ENCODE measurements at regions not wholly inside any gene's neighbourhood (a gene's known extent, or its start where the extent isn't known, plus 50 kb on each side); places are given as distances from the start of the nearest gene placed in this dataset.

- DNase-seq (ENCODE audit: low spot score) = no peak
- intact Hi-C loops (cut with DNase I) = no loop called here
Measured at GRCh38 chr5:34535433-34535832, 120.7 kb upstream of the RAI14 start.

GRCh38 chr5:34535944-34536623 lies 120.0 kb upstream of the RAI14 start:
- DNase-seq (ENCODE audit: low spot score) = no peak
- intact Hi-C loops (cut with DNase I) = no loop called here

- intact Hi-C loops (cut with DNase I) = no loop called here
- no peak for DNase-seq (ENCODE audit: low spot score)
Measured at GRCh38 chr5:34536699-34537098, 119.4 kb upstream of the RAI14 start.

- intact Hi-C loops (cut with DNase I) = no loop called here
Measured at GRCh38 chr5:34538026-34538672, 118.0 kb upstream of the RAI14 start.

GRCh38 chr5:34539183-34539582 lies 116.9 kb upstream of the RAI14 start:
- DNase-seq (ENCODE audit: low spot score) = no peak
- intact Hi-C loops (cut with DNase I) = no loop called here

More at GRCh38 chr5:34538026-34538672, 118.0 kb upstream of the RAI14 start:
- DNase-seq (ENCODE audit: low spot score) = no peak

GRCh38 chr5:34541067-34541466 lies 115.1 kb upstream of the RAI14 start:
- DNase-seq (ENCODE audit: low spot score) = no peak
- intact Hi-C loops (cut with DNase I) = loop anchor here in 1 of 2 donors (10.0 kb wide), 1 partner anchor 536 kb away; the partner anchor contains the start of gene AMACR

- DNase-seq (ENCODE audit: low spot score) = no peak
- intact Hi-C loops (cut with DNase I) = loop anchor here in 1 of 2 donors (10.0 kb wide), 1 partner anchor 538 kb away; the partner anchor contains the start of gene AMACR
Measured at GRCh38 chr5:34542818-34543217, 113.3 kb upstream of the RAI14 start.

- no peak for DNase-seq (ENCODE audit: low spot score)
- intact Hi-C loops (cut with DNase I) = loop anchor here in 1 of 2 donors (10.0 kb wide), 1 partner anchor 539 kb away; the partner anchor contains the start of gene AMACR
Measured at GRCh38 chr5:34543687-34544086, 112.4 kb upstream of the RAI14 start.

- intact Hi-C loops (cut with DNase I) = loop anchor here in 1 of 2 donors (10.0 kb wide), 1 partner anchor 540 kb away; the partner anchor contains the start of gene AMACR
- no peak for DNase-seq (ENCODE audit: low spot score)
Measured at GRCh38 chr5:34544403-34544802, 111.7 kb upstream of the RAI14 start.

- intact Hi-C loops (cut with DNase I) = loop anchor here in 1 of 2 donors (10.0 kb wide), 1 partner anchor 540 kb away; the partner anchor contains the start of gene AMACR
- no peak for DNase-seq (ENCODE audit: low spot score)
Measured at GRCh38 chr5:34545164-34545563, 111.0 kb upstream of the RAI14 start.

GRCh38 chr5:34545626-34546025 lies 110.5 kb upstream of the RAI14 start:
- DNase-seq (ENCODE audit: low spot score) = no peak
- intact Hi-C loops (cut with DNase I) = loop anchor here in 1 of 2 donors (10.0 kb wide), 1 partner anchor 541 kb away; the partner anchor contains the start of gene AMACR

GRCh38 chr5:34547300-34548085 lies 108.6 kb upstream of the RAI14 start:
- no peak for DNase-seq (ENCODE audit: low spot score)
- intact Hi-C loops (cut with DNase I) = loop anchor here in 1 of 2 donors (10.0 kb wide), 1 partner anchor 543 kb away; the partner anchor contains the start of gene AMACR

- intact Hi-C loops (cut with DNase I) = loop anchor here in 1 of 2 donors (10.0 kb wide), 1 partner anchor 543 kb away; the partner anchor contains the start of gene AMACR
- DNase-seq (ENCODE audit: low spot score) = no peak
Measured at GRCh38 chr5:34548086-34548403, 108.1 kb upstream of the RAI14 start.

GRCh38 chr5:34550247-34550646 lies 105.9 kb upstream of the RAI14 start:
- intact Hi-C loops (cut with DNase I) = no loop called here

GRCh38 chr5:34550964-34551363 lies 105.2 kb upstream of the RAI14 start:
- intact Hi-C loops (cut with DNase I) = no loop called here
- no peak for DNase-seq (ENCODE audit: low spot score)

More at GRCh38 chr5:34550247-34550646, 105.9 kb upstream of the RAI14 start:
- no peak for DNase-seq (ENCODE audit: low spot score)

- no peak for DNase-seq (ENCODE audit: low spot score)
- intact Hi-C loops (cut with DNase I) = no loop called here
Measured at GRCh38 chr5:34551911-34552433, 104.2 kb upstream of the RAI14 start.

- DNase-seq (ENCODE audit: low spot score) = no peak
- intact Hi-C loops (cut with DNase I) = no loop called here
Measured at GRCh38 chr5:34552686-34553085, 103.4 kb upstream of the RAI14 start.

- intact Hi-C loops (cut with DNase I) = no loop called here
- no peak for DNase-seq (ENCODE audit: low spot score)
Measured at GRCh38 chr5:34553581-34553980, 102.5 kb upstream of the RAI14 start.

GRCh38 chr5:34554641-34555040 lies 101.5 kb upstream of the RAI14 start:
- DNase-seq (ENCODE audit: low spot score) = no peak
- intact Hi-C loops (cut with DNase I) = no loop called here

All from posterior vena cava (tissue), 2 donors.